ENCODE measurements at regions not wholly inside any gene's neighbourhood (a gene's known extent, or its start where the extent isn't known, plus 50 kb on each side); places are given as distances from the start of the nearest gene placed in this dataset.

GRCh38 chr12:17056546-17056945 is 450.6 kb upstream of the LMO3 start:
- BruUV-seq (replicated peaks): no TSS peak
- no peak overlapping the region for H3K27ac ChIP-seq (ENCODE audit: low read depth, low read length, poor library complexity, severe bottlenecking)
- H3K36me3 ChIP-seq (ENCODE audit: insufficient read depth, low read length): no peaks in the 10 kb centered on the region
- DNase-seq (ENCODE audit: low spot score): no peak
- ChIA-PET POLR2A (no interaction called here), CTCF (ENCODE audit: unreplicated experiment) (no interaction called here)
- intact Hi-C loops (cut with micrococcal nuclease; ENCODE audit: unreplicated experiment): no loop called here
- H2AFZ ChIP-seq (ENCODE audit: low read length): no peak overlapping the region
- H3K4me3 ChIP-seq (ENCODE audit: low read depth, low read length, poor library complexity, severe bottlenecking): no peak overlapping the region
- no peaks in the 10 kb centered on the region for H4K20me1 ChIP-seq (ENCODE audit: insufficient read depth, low read length)
- no peak overlapping the region for H3K4me2 ChIP-seq (ENCODE audit: low read length)
- no peaks in the 10 kb centered on the region for H3K9me2 ChIP-seq (ENCODE audit: insufficient read depth, low read length)
- TF ChIP-seq, protein P1, sequence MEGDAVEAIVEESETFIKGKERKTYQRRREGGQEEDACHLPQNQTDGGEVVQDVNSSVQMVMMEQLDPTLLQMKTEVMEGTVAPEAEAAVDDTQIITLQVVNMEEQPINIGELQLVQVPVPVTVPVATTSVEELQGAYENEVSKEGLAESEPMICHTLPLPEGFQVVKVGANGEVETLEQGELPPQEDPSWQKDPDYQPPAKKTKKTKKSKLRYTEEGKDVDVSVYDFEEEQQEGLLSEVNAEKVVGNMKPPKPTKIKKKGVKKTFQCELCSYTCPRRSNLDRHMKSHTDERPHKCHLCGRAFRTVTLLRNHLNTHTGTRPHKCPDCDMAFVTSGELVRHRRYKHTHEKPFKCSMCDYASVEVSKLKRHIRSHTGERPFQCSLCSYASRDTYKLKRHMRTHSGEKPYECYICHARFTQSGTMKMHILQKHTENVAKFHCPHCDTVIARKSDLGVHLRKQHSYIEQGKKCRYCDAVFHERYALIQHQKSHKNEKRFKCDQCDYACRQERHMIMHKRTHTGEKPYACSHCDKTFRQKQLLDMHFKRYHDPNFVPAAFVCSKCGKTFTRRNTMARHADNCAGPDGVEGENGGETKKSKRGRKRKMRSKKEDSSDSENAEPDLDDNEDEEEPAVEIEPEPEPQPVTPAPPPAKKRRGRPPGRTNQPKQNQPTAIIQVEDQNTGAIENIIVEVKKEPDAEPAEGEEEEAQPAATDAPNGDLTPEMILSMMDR (conservative IDR thresholded peaks at IDR 0.05; ENCODE audit: low read length): no peak
- TF ChIP-seq EZH2phosphoT487 (IDR thresholded peaks at IDR 0.05; ENCODE audit: borderline replicate concordance, low read depth, low read length): no peak
- H3K79me2 ChIP-seq (ENCODE audit: insufficient read depth, low read depth, low read length): no peaks in the 10 kb centered on the region
- H3K4me1 ChIP-seq (ENCODE audit: insufficient read depth, low read length, poor library complexity, severe bottlenecking): no peaks in the 10 kb centered on the region
- no peaks in the 10 kb centered on the region for H3K9me3 ChIP-seq (ENCODE audit: low read length)

- no peaks in the 10 kb centered on the region for H3K9me3 ChIP-seq (ENCODE audit: low read length)
- no peaks in the 10 kb centered on the region for H3K36me3 ChIP-seq (ENCODE audit: insufficient read depth, low read length)
- intact Hi-C loops (cut with micrococcal nuclease; ENCODE audit: unreplicated experiment): no loop called here
- H3K4me2 ChIP-seq (ENCODE audit: low read length): no peak overlapping the region
- CTCF ChIA-PET (ENCODE audit: unreplicated experiment): no interaction called here
- no peaks in the 10 kb centered on the region; the same call in none of the 2 replicates for H3K9me2 ChIP-seq (ENCODE audit: insufficient read depth, low read length)
- H3K27ac ChIP-seq (ENCODE audit: low read depth, low read length, poor library complexity, severe bottlenecking): no peak overlapping the region
- no peak for DNase-seq (ENCODE audit: low spot score)
- no peaks in the 10 kb centered on the region for H4K20me1 ChIP-seq (ENCODE audit: insufficient read depth, low read length)
- no peaks in the 10 kb centered on the region for H3K4me1 ChIP-seq (ENCODE audit: insufficient read depth, low read length, poor library complexity, severe bottlenecking)
- no peak for TF ChIP-seq EZH2phosphoT487 (IDR thresholded peaks at IDR 0.05; ENCODE audit: borderline replicate concordance, low read depth, low read length)
- TF ChIP-seq, protein P1 (conservative IDR thresholded peaks at IDR 0.05; ENCODE audit: low read length): no peak
- no peak overlapping the region for H2AFZ ChIP-seq (ENCODE audit: low read length)
- no peaks in the 10 kb centered on the region for H3K79me2 ChIP-seq (ENCODE audit: insufficient read depth, low read depth, low read length)
- POLR2A ChIA-PET: interaction anchor here (0.8 kb wide), 1 partner anchor 14 kb away, joined by 4 read pairs; no protein-coding TSS in a partner anchor
- H3K4me3 ChIP-seq (ENCODE audit: low read depth, low read length, poor library complexity, severe bottlenecking): no peak overlapping the region
- BruUV-seq (replicated peaks): no TSS peak
These were observed 433.0 kb upstream of the LMO3 start for GRCh38 chr12:17038923-17039322.

DNA sequence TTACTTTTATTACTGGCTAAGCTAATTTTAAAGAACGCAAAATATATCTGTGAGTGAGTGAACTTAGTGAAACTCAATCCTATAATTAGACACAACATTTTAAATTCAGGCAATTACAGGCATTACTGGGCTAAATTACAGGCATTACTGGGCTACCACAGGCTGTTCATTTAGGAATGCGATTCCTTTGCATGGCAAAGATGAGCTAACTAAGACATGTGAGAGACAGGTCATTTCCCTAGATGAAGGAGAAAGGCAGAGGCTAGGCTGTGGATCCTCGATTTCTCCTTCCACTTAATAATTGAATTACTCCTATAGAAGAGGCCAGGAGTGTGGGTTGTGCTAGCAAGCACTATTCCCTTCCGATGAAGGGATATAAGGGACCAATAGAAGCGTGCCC is 429.4 kb upstream of the LMO3 start:
- no TSS peak for BruUV-seq (replicated peaks)

More for the DNA sequence above, 429.4 kb upstream of the LMO3 start:
- Histone ChIP-seq H4K20me1 (ENCODE audit: insufficient read depth, low read length) (no peaks in the 10 kb centered on the region), H3K79me2 (ENCODE audit: insufficient read depth, low read depth, low read length) (no peaks in the 10 kb centered on the region), H3K4me1 (ENCODE audit: insufficient read depth, low read length, poor library complexity, severe bottlenecking) (no peaks in the 10 kb centered on the region), H3K4me2 (ENCODE audit: low read length) (no peak overlapping the region), H3K9me2 (ENCODE audit: insufficient read depth, low read length) (no peaks in the 10 kb centered on the region; the same call in none of the 2 replicates), H2AFZ (ENCODE audit: low read length) (no peak overlapping the region), H3K9me3 (ENCODE audit: low read length) (no peaks in the 10 kb centered on the region), H3K27ac (ENCODE audit: low read depth, low read length, poor library complexity, severe bottlenecking) (no peak overlapping the region), H3K4me3 (ENCODE audit: low read depth, low read length, poor library complexity, severe bottlenecking) (no peak overlapping the region), H3K36me3 (ENCODE audit: insufficient read depth, low read length) (no peaks in the 10 kb centered on the region)
- ChIA-PET POLR2A (no interaction called here), CTCF (ENCODE audit: unreplicated experiment) (no interaction called here)
- no peak for DNase-seq (ENCODE audit: low spot score)
- TF ChIP-seq, protein P1 (conservative IDR thresholded peaks at IDR 0.05; ENCODE audit: low read length): no peak
- no peak for TF ChIP-seq EZH2phosphoT487 (IDR thresholded peaks at IDR 0.05; ENCODE audit: borderline replicate concordance, low read depth, low read length)
- intact Hi-C loops (cut with micrococcal nuclease; ENCODE audit: unreplicated experiment): no loop called here
